GM12864 (cell line): ENCODE measurements at regions not wholly inside any gene's neighbourhood (a gene's known extent, or its start where the extent isn't known, plus 50 kb on each side); places are given as distances from the start of the nearest gene placed in this dataset.
"Not testable (repeated sequence)": the region's sequence is repeated elsewhere in the genome, so short reads cannot be mapped to it uniquely, and the experiment has no call there.

ENCODE experiments used
- DNase-seq: peaks from one replicate; pipeline ENCODE4 v3.0.0-alpha.2; 2011; ENCODE audit warnings: low read depth
- H3K4me3 ChIP-seq: 2 replicates; pipeline ENCODE4 v1.5.1; 2011; ENCODE audit warnings: mild to moderate bottlenecking, low read depth, low read length, control low read depth
- CTCF ChIP-seq: IDR thresholded peaks from 2 replicates; pipeline ENCODE4 v1.5.1; 2011; ENCODE audit warnings: low read depth, mild to moderate bottlenecking, moderate library complexity, low read length, control low read depth, inconsistent platforms; ENCODE audit errors: missing control alignments

- DNase-seq, H3K4me3 ChIP-seq: not testable (repeated sequence)
Measured at GRCh38 chr15:84094720-84095119, 140.9 kb upstream of the GOLGA6L4 start.

GRCh38 chr15:84097053-84097452 lies 138.5 kb upstream of the GOLGA6L4 start:
- not testable (repeated sequence) for H3K4me3 ChIP-seq, DNase-seq

- H3K4me3 ChIP-seq, result no peak overlapping the region
- no peak for TF ChIP-seq CTCF
- no peak for DNase-seq
Measured at GRCh38 chr15:84098604-84099003, 137.0 kb upstream of the GOLGA6L4 start.

- no peak for TF ChIP-seq CTCF
- H3K4me3 ChIP-seq, result no peak overlapping the region
- DNase-seq, result no peak
Measured at GRCh38 chr15:84099181-84099580, 136.4 kb upstream of the GOLGA6L4 start.

- TF ChIP-seq CTCF, result no peak
- DNase-seq, result no peak
- H3K4me3 ChIP-seq, result no peak overlapping the region
Measured at GRCh38 chr15:84103345-84103744, 132.2 kb upstream of the GOLGA6L4 start.

DNA sequence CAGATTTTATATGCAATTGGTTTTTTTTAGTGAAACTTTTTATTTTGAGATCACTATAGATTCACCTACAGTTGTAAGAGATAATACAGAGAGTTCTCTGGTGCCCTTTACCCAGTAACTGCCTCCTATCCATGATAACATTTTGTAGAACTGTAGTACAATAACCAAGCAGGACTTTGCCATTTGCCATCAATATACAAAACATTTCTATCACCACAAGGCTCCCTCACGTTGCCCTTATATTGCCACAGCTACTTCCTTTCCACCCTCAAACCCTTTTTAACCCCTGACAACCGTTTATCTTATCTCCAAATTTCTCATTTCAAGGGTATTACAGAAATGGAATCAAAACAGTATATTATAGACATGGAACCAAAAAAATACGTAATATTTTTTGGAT lies 130.7 kb upstream of the GOLGA6L4 start:
- no peak overlapping the region for H3K4me3 ChIP-seq
- TF ChIP-seq CTCF, result no peak
- no peak for DNase-seq

DNA sequence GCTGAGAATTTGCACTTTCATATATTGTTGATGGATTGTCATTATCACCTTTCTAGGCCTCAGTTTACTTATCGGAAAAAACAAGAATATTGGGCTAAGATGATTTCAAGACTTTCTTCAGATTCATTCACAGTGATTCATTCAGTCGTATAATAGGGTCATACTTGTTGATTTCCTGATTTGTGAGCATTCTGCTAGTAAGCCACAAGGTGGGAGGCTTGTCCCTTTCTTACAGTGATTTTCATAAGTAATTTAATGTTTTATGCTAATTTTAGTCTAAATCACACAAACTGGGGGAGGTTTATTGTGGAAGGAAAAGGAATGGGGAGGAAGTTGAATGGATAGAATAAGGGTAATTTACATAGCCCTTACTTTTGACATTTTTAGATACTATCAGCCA lies 126.8 kb upstream of the GOLGA6L4 start:
- H3K4me3 ChIP-seq, result no peak overlapping the region
- no peak for TF ChIP-seq CTCF
- DNase-seq, result no peak

DNA sequence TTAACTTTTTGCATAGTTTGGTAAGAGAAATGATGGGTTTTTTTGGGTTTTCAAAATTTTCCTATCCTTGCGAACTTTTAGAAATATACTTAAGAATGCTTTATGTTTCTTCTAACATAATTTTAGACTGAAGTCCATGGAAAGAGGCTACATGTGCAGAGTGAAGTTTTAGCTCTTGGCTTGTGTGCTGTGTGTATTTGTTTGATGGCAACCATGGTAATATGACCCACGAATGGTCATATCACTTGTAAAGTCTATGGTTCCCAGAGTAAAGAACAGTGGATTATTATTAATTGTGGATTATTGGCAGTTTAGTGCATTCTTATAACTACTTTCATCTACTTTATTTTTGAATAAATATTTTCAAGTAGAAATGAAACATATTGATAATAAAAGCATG lies 124.0 kb upstream of the GOLGA6L4 start:
- DNase-seq, result no peak
- H3K4me3 ChIP-seq, result no peak overlapping the region
- TF ChIP-seq CTCF, result no peak
